Smooth muscle cell of the brain vasculature (primary cell): ENCODE measurements at regions not wholly inside any gene's neighbourhood (a gene's known extent, or its start where the extent isn't known, plus 50 kb on each side); places are given as distances from the start of the nearest gene placed in this dataset.
A peak's percentile ranks its signal among the peaks of the same experiment; 100 is the strongest.

ENCODE experiments used
- DNase-seq: peaks from one replicate; pipeline ENCODE4 v3.0.0-alpha.2; 2012; ENCODE audit warnings: low read depth, low spot score

- no peak for DNase-seq
Measured at GRCh38 chr18:34978533-34978893, 62.7 kb upstream of the MAPRE2 start.

- DNase-seq = peak; percentile 68
Measured at GRCh38 chr18:34978953-34979608, 62.1 kb upstream of the MAPRE2 start.

GRCh38 chr18:34981487-34981886 lies 59.7 kb upstream of the MAPRE2 start:
- DNase-seq = no peak

- DNase-seq = no peak
Measured at GRCh38 chr18:34985963-34986362, 55.2 kb upstream of the MAPRE2 start.

- no peak for DNase-seq
Measured at GRCh38 chr18:34990597-34990996, 50.6 kb upstream of the MAPRE2 start.

GRCh38 chr18:34991152-34991551 lies 50.1 kb upstream of the MAPRE2 start:
- DNase-seq = no peak
